PC-9 (cell line): ENCODE measurements at regions not wholly inside any gene's neighbourhood (a gene's known extent, or its start where the extent isn't known, plus 50 kb on each side); places are given as distances from the start of the nearest gene placed in this dataset.

ENCODE experiments used
- BruUV-seq: library from RNA; stranded (reverse); fragments of 400-500 nt; replicated peaks from 2 replicates; lab custom pipeline; 2021; lab: Mats Ljungman, UMichigan
- CTCF ChIA-PET: fragments of 300-600 bp; sonication (Branson Sonifier 250); formaldehyde crosslinking; loops from one replicate; lab custom pipeline; 2022; ENCODE audit warnings: antibody characterized with exemption; lab: Charles Lee
- POLR2A ChIA-PET: fragments of 300-600 bp; sonication (Branson Sonifier 250); formaldehyde crosslinking; loops from one replicate; lab custom pipeline; 2022; ENCODE audit warnings: antibody characterized with exemption; ENCODE audit not compliant: unreplicated experiment; lab: Charles Lee
- DNase-seq, 2 experiments: peaks; one replicate each; pipeline versions ENCODE4 v3.0.0 to v3.0.0-alpha.2; 2015 to 2022; ENCODE audit warnings: mixed read lengths in 1 of 2
- H2AFZ ChIP-seq: fragments of 200-600 bp; sonication (generic); 2 replicates; pipeline ENCODE4 v1.8.1; 2017; ENCODE audit warnings: antibody characterized with exemption
- H3F3A ChIP-seq: fragments of 200-600 bp; sonication (generic); 2 replicates; pipeline ENCODE4 v1.8.1; 2017; ENCODE audit warnings: antibody characterized with exemption, mild to moderate bottlenecking, low read depth; ENCODE audit not compliant: insufficient read depth
- H3K27ac ChIP-seq: fragments of 200-600 bp; sonication (generic); 2 replicates; pipeline ENCODE4 v1.6.1; 2016; ENCODE audit warnings: mixed run types
- H3K27me3 ChIP-seq: fragments of 200-600 bp; sonication (generic); 2 replicates; pipeline ENCODE4 v1.6.1; 2016; ENCODE audit warnings: low read depth, mixed run types; ENCODE audit not compliant: insufficient read depth
- H3K36me3 ChIP-seq: fragments of 200-600 bp; sonication (generic); 2 replicates; pipeline ENCODE4 v1.6.1; 2016; ENCODE audit warnings: low read depth, mixed run types
- H3K4me1 ChIP-seq: fragments of 200-600 bp; sonication (generic); replicated peaks from 2 replicates; pipeline ENCODE4 v1.6.1; 2016; ENCODE audit warnings: mixed run types; ENCODE audit not compliant: insufficient read depth
- H3K4me2 ChIP-seq: fragments of 200-600 bp; sonication (generic); 2 replicates; pipeline ENCODE4 v1.6.1; 2017; ENCODE audit warnings: mixed run types
- H3K4me3 ChIP-seq: fragments of 200-600 bp; sonication (generic); 2 replicates; pipeline ENCODE4 v1.6.1; 2016; ENCODE audit warnings: mixed run types
- H3K79me2 ChIP-seq: fragments of 200-600 bp; sonication (generic); 2 replicates; pipeline ENCODE4 v1.6.1; 2017; ENCODE audit warnings: low read depth, mixed run types
- H3K9me2 ChIP-seq: fragments of 200-600 bp; sonication (generic); 2 replicates; pipeline ENCODE4 v1.8.1; 2017; ENCODE audit warnings: mild to moderate bottlenecking; ENCODE audit not compliant: insufficient read depth
- H3K9me3 ChIP-seq: fragments of 200-600 bp; sonication (generic); 2 replicates; pipeline ENCODE4 v1.8.1; 2016; ENCODE audit warnings: low read depth; ENCODE audit not compliant: insufficient read depth
- H4K20me1 ChIP-seq: fragments of 200-600 bp; sonication (generic); 2 replicates; pipeline ENCODE4 v1.8.1; 2017; ENCODE audit not compliant: insufficient read depth
- EZH2 ChIP-seq: fragments of 200-600 bp; sonication (generic); IDR thresholded peaks from 2 replicates; pipeline ENCODE4 v1.8.0; 2017; ENCODE audit warnings: antibody characterized with exemption, low read depth
- intact Hi-C: fragments of 100-400 bp; cut with micrococcal nuclease; formaldehyde crosslinking; loops from one replicate; pipeline ENCODE4 v1.10.0; 2022; ENCODE audit not compliant: unreplicated experiment
- TF ChIP-seq, protein P1 (sequence below): fragments of 200-600 bp; sonication (generic); conservative IDR thresholded peaks from 2 replicates; pipeline ENCODE4 v1.6.1; 2017; ENCODE audit warnings: mixed run types, antibody characterized with exemption, mild to moderate bottlenecking, moderate library complexity

DNA sequence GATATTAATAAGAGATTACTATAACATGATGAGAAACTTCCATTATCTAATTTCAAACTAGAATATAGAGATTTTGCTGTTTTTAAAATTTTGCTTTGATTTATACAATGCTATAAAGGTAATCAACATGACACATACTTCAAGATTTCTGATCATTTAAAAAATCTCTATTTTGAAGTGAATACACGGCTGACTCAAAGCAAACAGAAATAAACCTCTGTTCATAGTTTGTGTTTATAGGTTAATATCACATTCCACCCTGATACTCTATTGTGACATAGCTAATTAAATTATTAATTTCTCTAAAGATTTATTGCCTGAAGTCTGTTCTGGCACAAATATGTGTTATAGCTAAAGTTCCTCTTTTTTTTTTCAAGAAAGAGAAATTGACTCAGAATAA is 349.2 kb downstream of the TLL1 start:
- CTCF ChIA-PET, result no interaction called here
- no TSS peak for BruUV-seq

DNA sequence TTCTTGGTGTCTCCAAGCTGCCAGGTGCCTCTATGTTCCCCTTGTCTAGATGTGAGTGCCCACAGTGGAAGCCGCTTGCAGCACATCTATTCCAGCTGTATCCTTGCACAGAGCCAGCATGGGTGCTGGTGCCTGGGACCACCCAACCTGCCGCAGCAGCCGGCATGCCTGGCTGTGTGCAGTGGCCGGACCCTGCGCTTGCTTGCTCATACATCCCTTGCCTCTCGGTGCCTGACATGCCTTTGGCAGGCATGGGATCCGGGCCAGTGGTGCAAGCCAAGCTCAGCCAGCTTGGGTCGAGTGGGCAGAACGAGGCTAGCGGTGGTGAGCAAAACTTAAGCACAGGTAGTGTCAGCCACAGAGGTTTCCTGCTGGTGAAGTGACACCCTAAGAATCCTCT is 355.1 kb downstream of the TLL1 start:
- Histone ChIP-seq H3K4me2 (no peak overlapping the region), H3F3A (no peaks in the 10 kb centered on the region), H3K27me3 (no peaks in the 10 kb centered on the region), H3K79me2 (no peaks in the 10 kb centered on the region), H2AFZ (no peak overlapping the region), H4K20me1 (no peaks in the 10 kb centered on the region), H3K4me1 (no peaks in the 10 kb centered on the region), H3K27ac (no peak overlapping the region), H3K9me3 (no peaks in the 10 kb centered on the region), H3K36me3 (no peaks in the 10 kb centered on the region), H3K9me2 (no peaks in the 10 kb centered on the region), H3K4me3 (no peak overlapping the region)
- intact Hi-C loops, result no loop called here
- ChIA-PET POLR2A (no interaction called here), CTCF (no interaction called here)
- BruUV-seq, result no TSS peak
- TF ChIP-seq, protein P1, sequence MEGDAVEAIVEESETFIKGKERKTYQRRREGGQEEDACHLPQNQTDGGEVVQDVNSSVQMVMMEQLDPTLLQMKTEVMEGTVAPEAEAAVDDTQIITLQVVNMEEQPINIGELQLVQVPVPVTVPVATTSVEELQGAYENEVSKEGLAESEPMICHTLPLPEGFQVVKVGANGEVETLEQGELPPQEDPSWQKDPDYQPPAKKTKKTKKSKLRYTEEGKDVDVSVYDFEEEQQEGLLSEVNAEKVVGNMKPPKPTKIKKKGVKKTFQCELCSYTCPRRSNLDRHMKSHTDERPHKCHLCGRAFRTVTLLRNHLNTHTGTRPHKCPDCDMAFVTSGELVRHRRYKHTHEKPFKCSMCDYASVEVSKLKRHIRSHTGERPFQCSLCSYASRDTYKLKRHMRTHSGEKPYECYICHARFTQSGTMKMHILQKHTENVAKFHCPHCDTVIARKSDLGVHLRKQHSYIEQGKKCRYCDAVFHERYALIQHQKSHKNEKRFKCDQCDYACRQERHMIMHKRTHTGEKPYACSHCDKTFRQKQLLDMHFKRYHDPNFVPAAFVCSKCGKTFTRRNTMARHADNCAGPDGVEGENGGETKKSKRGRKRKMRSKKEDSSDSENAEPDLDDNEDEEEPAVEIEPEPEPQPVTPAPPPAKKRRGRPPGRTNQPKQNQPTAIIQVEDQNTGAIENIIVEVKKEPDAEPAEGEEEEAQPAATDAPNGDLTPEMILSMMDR, result no peak
- no peak for DNase-seq

More for the DNA sequence above, 349.2 kb downstream of the TLL1 start:
- H3K79me2 ChIP-seq, result no peaks in the 10 kb centered on the region
- H3K4me2 ChIP-seq, result no peak overlapping the region
- H3K36me3 ChIP-seq, result no peaks in the 10 kb centered on the region
- H3F3A ChIP-seq, result no peaks in the 10 kb centered on the region
- no peaks in the 10 kb centered on the region for H3K27me3 ChIP-seq
- TF ChIP-seq, protein P1, result no peak
- no peak for TF ChIP-seq EZH2
- H2AFZ ChIP-seq, result no peak overlapping the region
- intact Hi-C loops, result no loop called here
- no peaks in the 10 kb centered on the region for H4K20me1 ChIP-seq
- H3K4me3 ChIP-seq, result no peak overlapping the region
- H3K27ac ChIP-seq, result no peak overlapping the region
- no peaks in the 10 kb centered on the region for H3K9me2 ChIP-seq
- no peaks in the 10 kb centered on the region for H3K4me1 ChIP-seq
- POLR2A ChIA-PET, result no interaction called here
- DNase-seq, result no peak
- H3K9me3 ChIP-seq, result no peaks in the 10 kb centered on the region

DNA sequence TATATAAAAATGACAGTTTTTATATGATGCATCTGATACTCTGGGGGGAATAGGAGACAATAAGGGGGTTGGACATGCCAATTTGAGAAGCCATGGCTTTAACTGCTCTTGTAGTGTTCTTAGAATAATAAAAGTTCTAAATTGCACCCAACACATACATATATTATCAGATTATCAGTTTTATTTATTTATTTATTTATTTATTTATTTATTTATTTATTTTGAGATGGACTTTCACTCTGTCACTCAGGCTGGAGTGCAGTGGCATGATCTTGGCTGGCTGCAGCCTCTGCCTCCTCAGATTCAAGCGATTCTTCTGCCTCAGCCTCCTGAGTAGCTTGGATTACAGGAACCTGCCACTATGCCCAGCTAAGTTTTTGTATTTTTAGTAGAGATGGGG is 356.8 kb downstream of the TLL1 start:
- Histone ChIP-seq H3K27me3 (no peaks in the 10 kb centered on the region), H3K27ac (no peak overlapping the region), H3K9me2 (no peaks in the 10 kb centered on the region), H3K4me1 (no peaks in the 10 kb centered on the region), H3K4me3 (no peak overlapping the region), H4K20me1 (no peaks in the 10 kb centered on the region), H3F3A (no peaks in the 10 kb centered on the region), H3K9me3 (peaks cover 2% of the 10 kb centered on the region; the same call in 1 of the 2 replicates), H3K79me2 (no peaks in the 10 kb centered on the region), H3K36me3 (no peaks in the 10 kb centered on the region), H2AFZ (no peak overlapping the region), H3K4me2 (no peak overlapping the region)
- DNase-seq, result no peak
- ChIA-PET CTCF (no interaction called here), POLR2A (no interaction called here)
- intact Hi-C loops, result no loop called here
- TF ChIP-seq, protein P1, result no peak
- no peak for TF ChIP-seq EZH2
- no TSS peak for BruUV-seq
